ENCODE measurements at regions not wholly inside any gene's neighbourhood (a gene's known extent, or its start where the extent isn't known, plus 50 kb on each side); places are given as distances from the start of the nearest gene placed in this dataset.

GRCh38 chr22:49392841-49393510 lies 434.7 kb downstream of the BRD1 start:
- TF ChIP-seq CTCF (conservative IDR thresholded peaks at IDR 0.05; ENCODE audit: low read depth in 2 of 2), result no peak
- TF ChIP-seq POLR2AphosphoS5 (IDR thresholded peaks at IDR 0.05; ENCODE audit: low read depth), result no peak
- TF ChIP-seq EZH2 (IDR thresholded peaks at IDR 0.05; ENCODE audit: low read depth, unreplicated experiment), result no peak
- TF ChIP-seq, protein P1, sequence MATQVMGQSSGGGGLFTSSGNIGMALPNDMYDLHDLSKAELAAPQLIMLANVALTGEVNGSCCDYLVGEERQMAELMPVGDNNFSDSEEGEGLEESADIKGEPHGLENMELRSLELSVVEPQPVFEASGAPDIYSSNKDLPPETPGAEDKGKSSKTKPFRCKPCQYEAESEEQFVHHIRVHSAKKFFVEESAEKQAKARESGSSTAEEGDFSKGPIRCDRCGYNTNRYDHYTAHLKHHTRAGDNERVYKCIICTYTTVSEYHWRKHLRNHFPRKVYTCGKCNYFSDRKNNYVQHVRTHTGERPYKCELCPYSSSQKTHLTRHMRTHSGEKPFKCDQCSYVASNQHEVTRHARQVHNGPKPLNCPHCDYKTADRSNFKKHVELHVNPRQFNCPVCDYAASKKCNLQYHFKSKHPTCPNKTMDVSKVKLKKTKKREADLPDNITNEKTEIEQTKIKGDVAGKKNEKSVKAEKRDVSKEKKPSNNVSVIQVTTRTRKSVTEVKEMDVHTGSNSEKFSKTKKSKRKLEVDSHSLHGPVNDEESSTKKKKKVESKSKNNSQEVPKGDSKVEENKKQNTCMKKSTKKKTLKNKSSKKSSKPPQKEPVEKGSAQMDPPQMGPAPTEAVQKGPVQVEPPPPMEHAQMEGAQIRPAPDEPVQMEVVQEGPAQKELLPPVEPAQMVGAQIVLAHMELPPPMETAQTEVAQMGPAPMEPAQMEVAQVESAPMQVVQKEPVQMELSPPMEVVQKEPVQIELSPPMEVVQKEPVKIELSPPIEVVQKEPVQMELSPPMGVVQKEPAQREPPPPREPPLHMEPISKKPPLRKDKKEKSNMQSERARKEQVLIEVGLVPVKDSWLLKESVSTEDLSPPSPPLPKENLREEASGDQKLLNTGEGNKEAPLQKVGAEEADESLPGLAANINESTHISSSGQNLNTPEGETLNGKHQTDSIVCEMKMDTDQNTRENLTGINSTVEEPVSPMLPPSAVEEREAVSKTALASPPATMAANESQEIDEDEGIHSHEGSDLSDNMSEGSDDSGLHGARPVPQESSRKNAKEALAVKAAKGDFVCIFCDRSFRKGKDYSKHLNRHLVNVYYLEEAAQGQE (IDR thresholded peaks at IDR 0.05; ENCODE audit: unreplicated experiment), result no peak
- no peak for TF ChIP-seq JUNB (IDR thresholded peaks at IDR 0.05; ENCODE audit: unreplicated experiment)

Data from GM23338 (cell line).